ENCODE measurements at regions not wholly inside any gene's neighbourhood (a gene's known extent, or its start where the extent isn't known, plus 50 kb on each side); places are given as distances from the start of the nearest gene placed in this dataset.

DNA sequence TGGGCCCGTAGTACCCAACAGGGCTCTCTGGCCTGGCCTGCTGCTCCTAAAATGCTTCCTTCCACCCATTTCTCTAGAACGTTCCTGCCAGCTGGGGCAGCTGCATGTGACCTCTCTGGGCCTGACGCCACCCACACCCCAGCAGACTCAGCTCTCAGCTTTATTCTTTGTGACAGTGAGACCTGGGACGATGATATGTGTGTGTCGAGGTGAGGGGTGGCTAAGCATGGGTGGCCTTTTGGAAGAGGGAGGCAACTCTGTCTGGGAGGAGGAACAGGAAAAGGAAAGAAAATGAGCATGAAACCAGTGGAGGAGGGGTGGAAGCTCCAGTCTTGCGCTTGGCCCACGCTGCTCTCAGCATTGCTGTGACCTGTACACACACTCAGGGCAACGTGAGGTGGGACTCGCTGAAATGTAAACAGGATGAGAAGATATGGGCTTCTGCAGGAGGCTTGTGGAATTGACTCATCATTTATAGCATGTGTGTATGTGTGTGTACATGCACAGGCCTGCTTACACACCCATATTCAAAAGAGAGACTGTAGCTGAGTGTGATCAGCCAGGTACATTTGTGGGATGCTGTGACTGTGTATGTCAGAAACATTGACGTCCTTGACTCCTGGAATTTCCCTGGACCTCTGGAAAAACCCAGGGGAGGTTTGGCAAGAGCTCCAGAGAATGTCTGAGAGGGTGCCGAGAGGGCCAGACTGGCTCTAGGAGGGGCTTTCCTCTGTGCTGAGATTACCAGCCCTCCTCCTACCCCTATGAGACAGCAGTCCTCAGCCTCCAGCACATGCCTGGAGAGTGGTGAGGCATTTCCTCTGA is 137.9 kb downstream of the PJA1 start:
- Mint-ChIP-seq H3K27me3 (no peaks in the 10 kb centered on the region), H3K36me3 (no peaks in the 10 kb centered on the region), H3K27ac (no peak overlapping the region), H3K4me3 (no peak overlapping the region), H3K9me3 (no peaks in the 10 kb centered on the region), H3K4me1 (no peaks in the 10 kb centered on the region)

DNA sequence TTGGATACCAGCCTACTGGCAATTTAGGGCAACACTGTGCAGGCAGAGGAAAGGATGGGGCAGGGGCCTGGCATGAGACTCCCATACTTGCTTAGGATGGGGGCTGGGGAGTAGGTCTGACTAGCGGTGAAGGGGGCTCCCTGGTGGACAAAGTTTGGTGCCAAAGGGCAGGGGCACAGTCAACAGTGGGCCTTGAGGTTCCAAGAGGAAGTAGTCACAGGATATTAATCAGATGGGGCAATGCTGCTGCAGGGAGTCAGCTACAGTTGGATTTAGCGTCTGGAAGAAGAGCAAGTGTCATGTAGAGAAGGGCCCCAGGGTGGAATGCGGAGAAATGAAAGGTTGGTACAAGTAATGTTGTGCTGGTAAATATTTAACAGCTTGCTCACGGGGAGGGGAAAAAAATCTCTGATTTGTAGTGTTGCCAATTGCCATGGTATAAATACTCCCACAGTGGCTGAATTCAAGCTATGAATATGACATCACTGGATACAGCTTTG is 139.4 kb downstream of the PJA1 start:
- Mint-ChIP-seq H3K9me3 (no peaks in the 10 kb centered on the region), H3K27ac (no peak overlapping the region), H3K4me1 (no peaks in the 10 kb centered on the region), H3K4me3 (no peak overlapping the region), H3K36me3 (no peaks in the 10 kb centered on the region), H3K27me3 (no peaks in the 10 kb centered on the region)

DNA sequence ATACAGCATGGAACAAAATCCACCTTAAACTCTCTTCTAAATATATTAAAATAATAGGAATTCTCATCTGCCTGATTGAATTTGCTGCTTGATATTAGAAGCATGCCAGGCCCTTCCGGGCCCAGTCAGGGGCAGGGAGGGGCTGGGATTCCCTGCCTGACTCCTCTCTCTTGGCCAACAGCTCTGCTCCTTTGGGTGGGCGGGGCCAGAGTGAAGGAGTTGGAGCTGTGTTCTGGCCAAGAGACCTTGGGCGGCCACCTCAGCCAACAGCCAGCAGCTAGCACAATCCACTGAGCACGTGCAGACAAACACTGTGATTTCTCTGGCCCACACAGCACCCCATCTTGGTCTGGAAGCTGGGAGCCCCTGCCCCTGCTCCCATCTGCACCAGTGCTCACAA is 140.3 kb downstream of the PJA1 start:
- no peaks in the 10 kb centered on the region for H3K9me3 Mint-ChIP-seq
- no peaks in the 10 kb centered on the region for H3K4me1 Mint-ChIP-seq
- no peak overlapping the region for H3K4me3 Mint-ChIP-seq
- H3K36me3 Mint-ChIP-seq: no peaks in the 10 kb centered on the region
- H3K27ac Mint-ChIP-seq: no peak overlapping the region
- H3K27me3 Mint-ChIP-seq: no peaks in the 10 kb centered on the region

GRCh38 chrX:69024161-69024736 is 141.0 kb downstream of the PJA1 start:
- Mint-ChIP-seq H3K27me3 (no peaks in the 10 kb centered on the region), H3K36me3 (no peaks in the 10 kb centered on the region), H3K27ac (no peak overlapping the region), H3K4me1 (no peaks in the 10 kb centered on the region), H3K4me3 (no peak overlapping the region), H3K9me3 (no peaks in the 10 kb centered on the region)

DNA sequence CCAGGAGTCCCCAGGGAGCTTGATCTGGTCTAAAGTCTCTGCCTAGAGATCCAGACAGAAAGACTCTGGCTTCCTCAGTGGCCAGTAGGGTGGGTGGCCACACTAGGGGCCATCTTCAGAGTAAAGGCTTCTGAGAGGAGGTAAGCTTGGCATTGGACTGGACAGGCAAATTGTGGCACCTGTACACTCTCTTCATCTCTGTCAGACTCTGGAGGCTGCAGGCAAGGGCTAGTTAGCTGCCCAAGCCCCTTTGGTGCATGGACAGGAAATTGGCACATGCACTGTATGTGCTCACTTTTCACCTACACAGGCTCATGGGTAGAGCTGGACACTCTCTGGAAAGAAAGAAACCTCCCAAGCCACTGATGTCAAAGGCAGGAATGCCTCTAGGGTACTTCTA is 142.8 kb downstream of the PJA1 start:
- Mint-ChIP-seq H3K4me1 (no peaks in the 10 kb centered on the region), H3K9me3 (no peaks in the 10 kb centered on the region), H3K36me3 (no peaks in the 10 kb centered on the region), H3K27me3 (no peaks in the 10 kb centered on the region), H3K4me3 (no peak overlapping the region), H3K27ac (no peak overlapping the region)

DNA sequence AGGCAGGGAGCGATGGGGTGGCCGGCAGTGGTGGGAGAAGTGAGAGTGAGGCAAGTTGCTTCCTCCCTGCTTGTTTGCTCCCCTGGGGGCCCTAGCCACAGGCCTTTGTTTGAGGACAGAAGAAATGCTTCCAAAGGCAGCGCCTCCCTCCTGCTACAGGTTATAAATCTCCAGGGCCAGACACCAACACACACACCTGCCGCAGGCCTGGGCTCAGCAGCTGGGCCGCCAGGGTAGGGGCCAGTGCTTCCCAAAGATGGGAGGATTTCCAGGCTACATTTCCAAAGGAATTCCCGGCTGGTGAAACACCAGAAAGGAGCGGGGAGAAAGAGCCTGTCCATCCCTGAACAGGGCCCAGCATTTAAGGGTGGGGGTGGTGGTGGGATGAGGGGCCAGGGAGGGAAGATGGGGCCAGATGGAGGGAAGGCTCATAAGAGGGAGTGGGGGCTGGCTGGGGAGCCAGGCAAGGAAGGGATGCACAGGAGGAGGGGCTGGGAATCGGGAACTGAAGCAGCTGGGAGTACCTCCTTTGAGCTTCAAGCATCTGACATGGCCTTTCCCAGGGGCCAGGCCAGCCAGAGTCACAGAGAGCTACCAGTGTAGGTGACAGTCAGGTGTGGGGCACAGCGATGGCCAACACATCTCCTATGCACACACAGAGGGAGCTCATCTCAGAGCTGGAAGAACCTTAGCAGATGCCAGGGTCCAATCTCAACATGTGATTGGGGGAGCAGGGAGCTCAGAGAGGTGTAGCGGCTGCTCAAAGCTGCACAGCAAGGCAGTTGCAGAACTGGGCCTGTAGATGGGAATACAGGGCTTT is 143.9 kb downstream of the PJA1 start:
- H3K4me1 Mint-ChIP-seq: no peaks in the 10 kb centered on the region
- H3K9me3 Mint-ChIP-seq: no peaks in the 10 kb centered on the region
- H3K36me3 Mint-ChIP-seq: no peaks in the 10 kb centered on the region
- no peak overlapping the region for H3K4me3 Mint-ChIP-seq
- no peaks in the 10 kb centered on the region for H3K27me3 Mint-ChIP-seq
- no peak overlapping the region for H3K27ac Mint-ChIP-seq

GRCh38 chrX:69020316-69020715 is 144.9 kb downstream of the PJA1 start:
- no peaks in the 10 kb centered on the region for H3K27me3 Mint-ChIP-seq
- H3K9me3 Mint-ChIP-seq: no peaks in the 10 kb centered on the region
- H3K4me1 Mint-ChIP-seq: no peaks in the 10 kb centered on the region
- no peaks in the 10 kb centered on the region for H3K36me3 Mint-ChIP-seq
- no peak overlapping the region for H3K27ac Mint-ChIP-seq
- no peak overlapping the region for H3K4me3 Mint-ChIP-seq

GRCh38 chrX:69019073-69019890 is 146.0 kb downstream of the PJA1 start:
- Mint-ChIP-seq H3K4me1 (no peaks in the 10 kb centered on the region), H3K27ac (no peak overlapping the region), H3K27me3 (no peaks in the 10 kb centered on the region), H3K9me3 (no peaks in the 10 kb centered on the region), H3K36me3 (no peaks in the 10 kb centered on the region), H3K4me3 (no peak overlapping the region)

- no peak overlapping the region for H3K4me3 Mint-ChIP-seq
Observed at GRCh38 chrX:69018416-69019072, 146.7 kb downstream of the PJA1 start.

GRCh38 chrX:69016293-69016941 is 148.8 kb downstream of the PJA1 start:
- H3K9me3 Mint-ChIP-seq: peaks cover 4% of the 10 kb centered on the region
- H3K27me3 Mint-ChIP-seq: no peaks in the 10 kb centered on the region
- H3K36me3 Mint-ChIP-seq: no peaks in the 10 kb centered on the region
- H3K4me1 Mint-ChIP-seq: no peaks in the 10 kb centered on the region
- no peak overlapping the region for H3K4me3 Mint-ChIP-seq
- H3K27ac Mint-ChIP-seq: no peak overlapping the region

More at GRCh38 chrX:69018416-69019072, 146.7 kb downstream of the PJA1 start:
- no peak overlapping the region for H3K27ac Mint-ChIP-seq
- no peaks in the 10 kb centered on the region for H3K4me1 Mint-ChIP-seq
- H3K9me3 Mint-ChIP-seq: no peaks in the 10 kb centered on the region
- no peaks in the 10 kb centered on the region for H3K27me3 Mint-ChIP-seq
- H3K36me3 Mint-ChIP-seq: no peaks in the 10 kb centered on the region

DNA sequence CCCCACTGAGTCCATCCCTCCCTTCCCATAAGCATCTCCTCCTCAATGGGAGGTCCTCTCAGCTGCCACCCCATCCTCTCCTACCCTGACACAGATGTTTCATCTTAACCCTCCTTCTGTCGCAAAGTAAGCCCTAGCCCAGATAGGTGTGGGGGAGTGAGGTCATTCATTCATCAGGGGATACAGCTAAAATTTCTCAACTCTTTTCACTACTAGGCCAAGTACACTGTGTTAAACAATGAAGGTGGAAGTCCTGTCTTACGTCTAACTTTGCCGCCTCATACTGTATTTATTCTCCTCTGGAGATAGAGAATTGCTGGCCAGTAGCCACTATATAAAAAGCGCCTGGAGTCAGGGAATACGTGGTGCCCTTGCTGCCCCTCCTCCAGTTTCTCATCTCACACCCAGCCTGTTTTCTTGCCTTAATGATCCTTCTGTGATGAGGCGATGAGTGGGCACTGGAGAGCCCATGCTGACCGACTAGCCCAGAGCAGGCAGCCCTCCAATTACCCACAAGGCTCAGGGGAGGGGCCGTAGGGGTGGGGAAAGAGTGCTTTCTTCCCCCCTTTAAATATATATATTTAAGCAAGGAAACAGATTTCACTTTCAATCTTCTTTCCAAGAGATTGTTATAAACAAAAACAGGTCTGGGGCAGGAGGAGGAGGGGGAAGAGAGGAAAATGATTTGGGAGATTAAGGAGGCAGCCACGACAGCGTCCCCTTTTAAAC is 149.5 kb downstream of the PJA1 start:
- no peaks in the 10 kb centered on the region for H3K36me3 Mint-ChIP-seq
- H3K27me3 Mint-ChIP-seq: no peaks in the 10 kb centered on the region
- H3K4me1 Mint-ChIP-seq: no peaks in the 10 kb centered on the region
- no peak overlapping the region for H3K4me3 Mint-ChIP-seq
- H3K9me3 Mint-ChIP-seq: peaks cover 4% of the 10 kb centered on the region
- H3K27ac Mint-ChIP-seq: no peak overlapping the region

- H3K36me3 Mint-ChIP-seq: no peaks in the 10 kb centered on the region
- H3K4me1 Mint-ChIP-seq: no peaks in the 10 kb centered on the region
- H3K4me3 Mint-ChIP-seq: no peak overlapping the region
- H3K27me3 Mint-ChIP-seq: no peaks in the 10 kb centered on the region
- peaks cover 4% of the 10 kb centered on the region for H3K9me3 Mint-ChIP-seq
- H3K27ac Mint-ChIP-seq: no peak overlapping the region
Observed at GRCh38 chrX:69015156-69015555, 150.1 kb downstream of the PJA1 start.

DNA sequence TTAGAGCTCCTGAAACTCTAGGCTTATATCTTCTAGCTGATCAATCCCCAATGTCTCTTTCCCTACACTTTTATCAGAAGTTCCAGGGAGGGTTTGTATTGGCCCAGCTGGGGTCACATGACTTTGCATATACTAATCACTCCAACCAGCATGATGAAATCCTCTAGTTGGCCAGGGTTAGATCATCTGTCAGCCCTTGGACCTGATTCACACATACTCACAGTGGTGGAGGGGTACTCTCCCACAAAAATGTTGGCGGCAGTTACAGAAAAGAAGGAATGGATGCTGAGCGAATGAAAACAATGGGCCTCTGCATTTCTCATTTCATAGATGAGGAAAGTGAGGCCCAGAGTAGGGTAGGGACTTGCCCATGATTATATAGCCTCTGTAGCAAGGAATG is 151.1 kb downstream of the PJA1 start:
- no peaks in the 10 kb centered on the region for H3K4me1 Mint-ChIP-seq
- H3K36me3 Mint-ChIP-seq: no peaks in the 10 kb centered on the region
- H3K4me3 Mint-ChIP-seq: no peak overlapping the region
- H3K9me3 Mint-ChIP-seq: peaks cover 4% of the 10 kb centered on the region
- no peak overlapping the region for H3K27ac Mint-ChIP-seq
- no peaks in the 10 kb centered on the region for H3K27me3 Mint-ChIP-seq

DNA sequence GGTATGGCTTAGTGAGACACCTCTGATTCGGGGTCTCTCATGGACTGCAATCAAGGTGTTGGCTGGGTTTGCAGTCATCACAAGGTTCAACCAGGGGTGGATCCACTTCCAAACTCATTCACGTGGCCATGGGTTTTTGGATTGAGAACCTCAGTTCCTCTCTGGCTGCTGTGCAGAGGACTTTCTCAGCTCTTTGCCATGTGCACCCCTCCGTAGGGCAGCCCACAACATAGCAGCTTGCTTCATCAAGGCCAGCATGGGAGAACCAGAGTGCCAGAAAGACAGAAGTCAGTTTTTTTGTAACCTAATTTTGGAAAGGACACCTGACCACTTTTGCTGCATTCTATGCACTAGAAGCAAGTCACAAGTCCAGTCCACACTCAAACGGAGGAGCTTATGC is 154.9 kb downstream of the PJA1 start:
- Mint-ChIP-seq H3K27me3 (no peaks in the 10 kb centered on the region), H3K27ac (no peak overlapping the region), H3K4me1 (no peaks in the 10 kb centered on the region), H3K9me3 (peaks cover 4% of the 10 kb centered on the region), H3K4me3 (no peak overlapping the region), H3K36me3 (no peaks in the 10 kb centered on the region)
